PC-9 (cell line): ENCODE measurements at regions not wholly inside any gene's neighbourhood (a gene's known extent, or its start where the extent isn't known, plus 50 kb on each side); places are given as distances from the start of the nearest gene placed in this dataset.
"Not testable (repeated sequence)": the region's sequence is repeated elsewhere in the genome, so short reads cannot be mapped to it uniquely, and the experiment has no call there.

Experiments used
- BruUV-seq: library from RNA; stranded (reverse); fragments of 400-500 nt; replicated peaks from 2 replicates; lab custom pipeline; 2021; lab: Mats Ljungman, UMichigan
- CTCF ChIA-PET: fragments of 300-600 bp; sonication (Branson Sonifier 250); formaldehyde crosslinking; loops from one replicate; lab custom pipeline; 2022; ENCODE audit warnings: antibody characterized with exemption; lab: Charles Lee
- POLR2A ChIA-PET: fragments of 300-600 bp; sonication (Branson Sonifier 250); formaldehyde crosslinking; loops from one replicate; lab custom pipeline; 2022; ENCODE audit warnings: antibody characterized with exemption; ENCODE audit not compliant: unreplicated experiment; lab: Charles Lee
- DNase-seq, 2 experiments: peaks; one replicate each; pipeline versions ENCODE4 v3.0.0 to v3.0.0-alpha.2; 2015 to 2022; ENCODE audit warnings: mixed read lengths in 1 of 2
- H2AFZ ChIP-seq: fragments of 200-600 bp; sonication (generic); 2 replicates; pipeline ENCODE4 v1.8.1; 2017; ENCODE audit warnings: antibody characterized with exemption
- H3F3A ChIP-seq: fragments of 200-600 bp; sonication (generic); 2 replicates; pipeline ENCODE4 v1.8.1; 2017; ENCODE audit warnings: antibody characterized with exemption, mild to moderate bottlenecking, low read depth; ENCODE audit not compliant: insufficient read depth
- H3K27ac ChIP-seq: fragments of 200-600 bp; sonication (generic); 2 replicates; pipeline ENCODE4 v1.6.1; 2016; ENCODE audit warnings: mixed run types
- H3K27me3 ChIP-seq: fragments of 200-600 bp; sonication (generic); 2 replicates; pipeline ENCODE4 v1.6.1; 2016; ENCODE audit warnings: low read depth, mixed run types; ENCODE audit not compliant: insufficient read depth
- H3K36me3 ChIP-seq: fragments of 200-600 bp; sonication (generic); 2 replicates; pipeline ENCODE4 v1.6.1; 2016; ENCODE audit warnings: low read depth, mixed run types
- H3K4me1 ChIP-seq: fragments of 200-600 bp; sonication (generic); replicated peaks from 2 replicates; pipeline ENCODE4 v1.6.1; 2016; ENCODE audit warnings: mixed run types; ENCODE audit not compliant: insufficient read depth
- H3K4me2 ChIP-seq: fragments of 200-600 bp; sonication (generic); 2 replicates; pipeline ENCODE4 v1.6.1; 2017; ENCODE audit warnings: mixed run types
- H3K4me3 ChIP-seq: fragments of 200-600 bp; sonication (generic); 2 replicates; pipeline ENCODE4 v1.6.1; 2016; ENCODE audit warnings: mixed run types
- H3K79me2 ChIP-seq: fragments of 200-600 bp; sonication (generic); 2 replicates; pipeline ENCODE4 v1.6.1; 2017; ENCODE audit warnings: low read depth, mixed run types
- H3K9me2 ChIP-seq: fragments of 200-600 bp; sonication (generic); 2 replicates; pipeline ENCODE4 v1.8.1; 2017; ENCODE audit warnings: mild to moderate bottlenecking; ENCODE audit not compliant: insufficient read depth
- H3K9me3 ChIP-seq: fragments of 200-600 bp; sonication (generic); 2 replicates; pipeline ENCODE4 v1.8.1; 2016; ENCODE audit warnings: low read depth; ENCODE audit not compliant: insufficient read depth
- H4K20me1 ChIP-seq: fragments of 200-600 bp; sonication (generic); 2 replicates; pipeline ENCODE4 v1.8.1; 2017; ENCODE audit not compliant: insufficient read depth
- intact Hi-C: fragments of 100-400 bp; cut with micrococcal nuclease; formaldehyde crosslinking; loops from one replicate; pipeline ENCODE4 v1.10.0; 2022; ENCODE audit not compliant: unreplicated experiment
- TF ChIP-seq, protein P1 (sequence below): fragments of 200-600 bp; sonication (generic); conservative IDR thresholded peaks from 2 replicates; pipeline ENCODE4 v1.6.1; 2017; ENCODE audit warnings: mixed run types, antibody characterized with exemption, mild to moderate bottlenecking, moderate library complexity

DNA sequence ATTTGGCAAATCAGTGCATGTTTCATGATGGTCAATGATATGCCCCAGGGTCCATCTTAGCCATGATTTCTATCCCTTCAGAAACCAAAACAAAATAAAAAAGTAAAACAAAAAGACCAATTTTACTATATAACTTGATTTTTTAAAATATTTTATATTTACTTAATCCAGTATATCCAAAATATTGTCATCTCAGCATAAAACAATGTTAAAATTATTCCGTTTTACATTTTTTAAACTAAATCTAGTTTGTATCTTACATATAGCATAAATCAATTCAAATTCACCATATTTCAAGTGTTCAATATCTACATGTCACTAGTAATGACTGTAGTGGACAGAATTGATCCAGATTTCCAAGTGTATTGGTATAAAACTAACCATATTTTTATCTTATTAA lies 277.7 kb upstream of the ZNF322 start:
- H3F3A ChIP-seq, H2AFZ ChIP-seq, H3K9me3 ChIP-seq, H3K4me2 ChIP-seq, H3K4me3 ChIP-seq, H3K27me3 ChIP-seq, H3K27ac ChIP-seq, H4K20me1 ChIP-seq, intact Hi-C loops, CTCF ChIA-PET, BruUV-seq, H3K4me1 ChIP-seq, H3K9me2 ChIP-seq, POLR2A ChIA-PET, H3K79me2 ChIP-seq, H3K36me3 ChIP-seq, DNase-seq: not testable (repeated sequence)

DNA sequence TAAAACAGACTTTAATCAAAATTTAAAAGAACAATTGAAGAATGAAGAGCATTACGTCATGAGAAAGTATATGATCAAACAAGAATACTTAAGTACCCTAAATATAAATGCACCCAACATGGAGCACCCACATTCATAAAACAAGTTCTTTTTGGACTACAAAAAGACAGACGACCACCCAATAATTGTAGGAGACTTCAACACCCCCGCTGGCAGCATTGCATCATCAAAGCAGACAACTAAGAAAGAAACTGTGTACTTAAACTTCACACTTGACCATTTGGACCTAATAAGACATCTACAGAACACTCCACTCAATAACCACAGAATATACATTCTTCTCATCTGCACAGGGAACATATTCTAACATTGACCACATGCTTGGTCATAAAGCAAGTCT lies 291.7 kb upstream of the ZNF322 start:
- H3K27me3 ChIP-seq, H3K9me2 ChIP-seq, H3K4me3 ChIP-seq, intact Hi-C loops, H4K20me1 ChIP-seq, H2AFZ ChIP-seq, H3K4me1 ChIP-seq, POLR2A ChIA-PET, H3K27ac ChIP-seq, H3K4me2 ChIP-seq, H3F3A ChIP-seq, CTCF ChIA-PET, BruUV-seq, H3K79me2 ChIP-seq, H3K9me3 ChIP-seq, H3K36me3 ChIP-seq, DNase-seq: not testable (repeated sequence)

DNA sequence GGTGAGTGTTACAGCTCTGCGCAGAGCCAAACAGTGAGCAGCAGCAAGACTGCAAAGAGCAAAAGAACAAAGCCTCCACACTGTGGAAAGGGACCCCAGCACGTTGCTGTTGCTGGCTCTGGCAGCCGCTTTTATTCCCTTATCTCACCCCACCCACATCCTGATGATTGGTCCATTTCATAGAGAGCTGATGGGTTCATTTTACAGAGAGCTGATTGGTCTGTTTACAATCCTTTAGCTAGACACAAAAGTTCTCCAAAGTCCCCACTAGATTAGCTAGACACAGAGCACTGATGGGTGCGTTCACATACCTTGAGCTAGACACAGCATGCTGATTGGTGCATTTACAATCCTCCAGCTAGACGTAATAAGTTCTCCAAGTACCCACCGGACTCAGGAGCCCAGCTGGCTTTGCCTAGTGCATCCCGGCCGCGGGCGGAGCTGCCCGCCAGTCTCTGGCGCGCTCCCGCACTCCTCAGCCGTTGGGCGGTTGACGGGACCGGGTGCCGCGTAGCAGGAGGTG lies 291.4 kb upstream of the PRSS16 start:
- H3K27ac ChIP-seq, H3K27me3 ChIP-seq, CTCF ChIA-PET, H3K4me1 ChIP-seq, H3F3A ChIP-seq, H3K79me2 ChIP-seq, H3K9me3 ChIP-seq, intact Hi-C loops, H3K36me3 ChIP-seq, H3K9me2 ChIP-seq, H4K20me1 ChIP-seq: not testable (repeated sequence)
- POLR2A ChIA-PET, result interaction anchor here (0.6 kb wide), 2 partner anchors 882 to 1641 kb away, joined by 3 read pairs; a partner anchor contains a TSS
- H2AFZ ChIP-seq, result 0 out of 2 replicates have a peak overlapping the region, but pooled peaks have one; percentile 52
- TSS peak; percentile 67 for BruUV-seq
- DNase-seq, result peak; percentile 68 to 86
- peak overlapping the region; percentile 26; the same call in 1 of the 2 replicates for H3K4me2 ChIP-seq
- peak overlapping the region; percentile 69; the same call in 1 of the 2 replicates for H3K4me3 ChIP-seq

DNA sequence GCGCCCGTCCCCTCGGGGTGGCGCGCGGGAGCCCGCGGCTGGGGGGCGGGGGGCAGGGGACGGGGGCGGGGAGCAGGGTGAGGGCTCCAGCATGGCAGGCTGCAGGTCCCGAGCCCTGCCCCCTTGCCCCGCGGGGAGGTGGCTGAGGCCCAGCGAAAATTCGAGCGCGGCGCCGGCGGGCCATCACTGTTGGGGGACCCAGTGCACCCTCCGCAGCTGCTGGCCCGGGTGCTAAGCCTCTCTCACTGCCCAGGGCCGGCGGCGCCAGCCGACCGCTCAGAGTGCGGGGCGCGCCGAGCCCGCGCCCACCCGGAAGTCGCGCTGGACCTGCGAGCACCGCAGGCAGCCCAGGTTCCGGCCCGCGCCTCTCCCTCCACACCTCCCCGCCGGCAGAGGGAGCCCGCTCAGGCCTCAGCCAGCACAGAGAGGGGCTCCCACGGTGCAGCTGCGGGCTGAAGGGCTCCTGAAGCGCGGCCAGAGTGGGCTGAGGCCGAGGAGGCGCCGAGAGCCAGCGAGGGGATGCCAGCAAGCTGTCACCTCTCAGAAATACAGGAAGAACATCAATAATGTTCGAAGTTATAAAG lies 290.8 kb upstream of the PRSS16 start:
- H3F3A ChIP-seq, H4K20me1 ChIP-seq, intact Hi-C loops, H3K36me3 ChIP-seq, H3K9me2 ChIP-seq, BruUV-seq, H3K27me3 ChIP-seq, H3K9me3 ChIP-seq, H3K79me2 ChIP-seq, H3K4me1 ChIP-seq: not testable (repeated sequence)
- peak overlapping the region; percentile 79 for H2AFZ ChIP-seq
- peak; percentile 34 to 91 for DNase-seq
- ChIA-PET POLR2A (interaction anchor here (0.6 kb wide), 1 partner anchor 882 kb away, joined by 3 read pairs; a partner anchor contains a TSS), CTCF (interaction anchor here (0.6 kb wide), 1 partner anchor 914 kb away, joined by 3 read pairs; no protein-coding TSS in a partner anchor)
- peak overlapping the region; percentile 94 for H3K4me2 ChIP-seq
- H3K4me3 ChIP-seq, result peak overlapping the region; percentile 69
- TF ChIP-seq, protein P1, sequence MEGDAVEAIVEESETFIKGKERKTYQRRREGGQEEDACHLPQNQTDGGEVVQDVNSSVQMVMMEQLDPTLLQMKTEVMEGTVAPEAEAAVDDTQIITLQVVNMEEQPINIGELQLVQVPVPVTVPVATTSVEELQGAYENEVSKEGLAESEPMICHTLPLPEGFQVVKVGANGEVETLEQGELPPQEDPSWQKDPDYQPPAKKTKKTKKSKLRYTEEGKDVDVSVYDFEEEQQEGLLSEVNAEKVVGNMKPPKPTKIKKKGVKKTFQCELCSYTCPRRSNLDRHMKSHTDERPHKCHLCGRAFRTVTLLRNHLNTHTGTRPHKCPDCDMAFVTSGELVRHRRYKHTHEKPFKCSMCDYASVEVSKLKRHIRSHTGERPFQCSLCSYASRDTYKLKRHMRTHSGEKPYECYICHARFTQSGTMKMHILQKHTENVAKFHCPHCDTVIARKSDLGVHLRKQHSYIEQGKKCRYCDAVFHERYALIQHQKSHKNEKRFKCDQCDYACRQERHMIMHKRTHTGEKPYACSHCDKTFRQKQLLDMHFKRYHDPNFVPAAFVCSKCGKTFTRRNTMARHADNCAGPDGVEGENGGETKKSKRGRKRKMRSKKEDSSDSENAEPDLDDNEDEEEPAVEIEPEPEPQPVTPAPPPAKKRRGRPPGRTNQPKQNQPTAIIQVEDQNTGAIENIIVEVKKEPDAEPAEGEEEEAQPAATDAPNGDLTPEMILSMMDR, result peak; percentile 64
- H3K27ac ChIP-seq, result peak overlapping the region; percentile 53

DNA sequence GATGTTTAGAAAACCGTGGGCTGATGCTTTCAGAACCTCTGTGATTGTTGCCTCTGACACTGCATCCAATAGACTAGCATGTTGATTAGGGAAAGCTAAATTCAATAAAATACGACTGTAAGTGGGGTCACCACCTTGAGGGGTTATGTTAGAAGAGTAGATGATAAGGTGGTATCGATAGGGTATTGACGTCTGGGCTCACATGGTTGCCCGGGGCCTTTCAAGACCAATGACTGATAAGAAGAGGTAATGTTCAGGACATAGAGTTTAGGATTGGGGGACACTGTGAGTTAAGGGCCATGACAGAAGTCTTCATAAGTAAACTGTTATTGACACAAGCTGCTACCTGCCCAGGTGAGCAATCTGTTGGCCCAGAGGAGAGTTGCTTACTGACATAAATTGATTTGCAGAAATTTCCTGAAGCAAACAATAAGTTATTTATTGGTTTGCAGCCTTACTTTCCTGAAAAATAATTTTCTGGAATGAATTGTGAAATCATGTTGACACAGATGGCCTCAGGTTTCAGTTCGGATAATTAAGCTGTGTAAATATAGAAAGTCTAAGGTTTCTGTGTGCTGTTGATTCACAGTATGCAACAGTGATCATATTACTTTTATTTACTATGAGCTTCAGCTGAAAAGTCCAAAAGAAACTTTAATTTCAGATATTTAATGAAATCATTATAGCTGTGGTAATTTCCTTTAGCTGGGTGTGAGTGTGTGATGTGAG lies 289.9 kb upstream of the PRSS16 start:
- H3K27ac ChIP-seq, result peak overlapping the region; percentile 53

DNA sequence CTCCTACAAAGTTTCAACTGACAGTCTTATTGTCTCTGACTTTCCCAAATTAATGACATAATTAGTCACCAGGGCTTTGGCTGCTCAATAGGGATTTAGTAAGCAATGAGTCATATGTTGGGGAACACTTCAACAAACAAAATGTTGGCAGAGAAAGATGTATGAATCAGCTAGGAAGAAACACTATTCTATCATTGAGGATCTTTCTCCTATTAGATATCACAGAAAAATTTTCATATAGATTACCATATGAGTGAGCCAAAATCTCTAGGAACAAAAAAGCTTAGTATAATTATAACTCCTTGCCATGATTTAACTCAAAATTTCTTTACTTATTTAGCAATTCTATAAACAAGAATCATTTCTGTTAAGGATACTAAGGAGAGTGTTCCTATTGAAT lies 286.3 kb upstream of the PRSS16 start:
- H3K4me1 ChIP-seq, H3K79me2 ChIP-seq, H3K9me2 ChIP-seq, H3K36me3 ChIP-seq, H3K9me3 ChIP-seq, POLR2A ChIA-PET, CTCF ChIA-PET, H3K4me3 ChIP-seq, H2AFZ ChIP-seq, H3K27me3 ChIP-seq, intact Hi-C loops, H4K20me1 ChIP-seq, H3K27ac ChIP-seq, BruUV-seq, H3F3A ChIP-seq: not testable (repeated sequence)
- DNase-seq, result peak in 1 of 2 experiments; percentile 38
- H3K4me2 ChIP-seq, result peak overlapping the region; percentile 11; the same call in 1 of the 2 replicates

More for the DNA sequence above, 289.9 kb upstream of the PRSS16 start:
- BruUV-seq, result TSS peak; percentile 91
- POLR2A ChIA-PET, H3K79me2 ChIP-seq, intact Hi-C loops, H3F3A ChIP-seq, H3K4me1 ChIP-seq, H3K9me2 ChIP-seq, H3K9me3 ChIP-seq, H3K27me3 ChIP-seq, H3K36me3 ChIP-seq, H4K20me1 ChIP-seq: not testable (repeated sequence)
- Histone ChIP-seq H3K4me3 (peak overlapping the region; percentile 69), H2AFZ (peak overlapping the region; percentile 79), H3K4me2 (peak overlapping the region; percentile 94)
- CTCF ChIA-PET, result interaction anchor here (0.6 kb wide), 1 partner anchor 913 kb away, joined by 3 read pairs; no protein-coding TSS in a partner anchor
- DNase-seq, result peak; percentile 1 to 34
